H9 (cell line): ENCODE measurements at regions not wholly inside any gene's neighbourhood (a gene's known extent, or its start where the extent isn't known, plus 50 kb on each side); places are given as distances from the start of the nearest gene placed in this dataset.

Experiments used
- DNase-seq: peaks from one replicate; pipeline ENCODE4 v3.0.0-alpha.2; 2017
- H2AFZ ChIP-seq: one replicate; pipeline ENCODE4 v1.6.1; 2013; ENCODE audit warnings: mild to moderate bottlenecking, low read length, control low read depth, moderate library complexity
- H2AK5ac ChIP-seq: 2 replicates; pipeline ENCODE4 v1.6.1; 2013; ENCODE audit warnings: low read length, control low read depth, mixed read lengths; ENCODE audit not compliant: insufficient read length
- H2BK120ac ChIP-seq: one replicate; pipeline ENCODE4 v1.6.1; 2013; ENCODE audit warnings: low read depth, mild to moderate bottlenecking, low read length, control low read depth, inconsistent platforms; ENCODE audit not compliant: poor library complexity, severe bottlenecking
- H2BK12ac ChIP-seq: 2 replicates; pipeline ENCODE4 v1.6.1; 2013; ENCODE audit warnings: low read length, control low read depth, mixed read lengths, low read depth; ENCODE audit not compliant: insufficient read length
- H2BK15ac ChIP-seq: 2 replicates; pipeline ENCODE4 v1.6.1; 2013; ENCODE audit warnings: low read depth, low read length, control low read depth
- H2BK20ac ChIP-seq: one replicate; pipeline ENCODE4 v1.6.1; 2013; ENCODE audit warnings: low read depth, mild to moderate bottlenecking, low read length, control low read depth, inconsistent platforms; ENCODE audit not compliant: poor library complexity, severe bottlenecking
- H2BK5ac ChIP-seq: 2 replicates; pipeline ENCODE4 v1.6.1; 2013; ENCODE audit warnings: low read length, control low read depth, mixed read lengths; ENCODE audit not compliant: insufficient read length
- H3K14ac ChIP-seq: 2 replicates; pipeline ENCODE4 v1.6.1; 2013; ENCODE audit warnings: low read length, control low read depth; ENCODE audit not compliant: insufficient read depth
- H3K18ac ChIP-seq: 2 replicates; pipeline ENCODE4 v1.6.1; 2013; ENCODE audit warnings: low read depth, mild to moderate bottlenecking, mixed read lengths, low read length, control low read depth; ENCODE audit not compliant: insufficient read length
- H3K23ac ChIP-seq: 2 replicates; pipeline ENCODE4 v1.6.1; 2013; ENCODE audit warnings: low read length, control low read depth, mixed read lengths, low read depth; ENCODE audit not compliant: insufficient read length
- H3K23me2 ChIP-seq: 2 replicates; pipeline ENCODE4 v1.6.1; 2013; ENCODE audit warnings: low read depth, mild to moderate bottlenecking, mixed read lengths, low read length, control low read depth; ENCODE audit not compliant: insufficient read length, poor library complexity, severe bottlenecking
- H3K27ac ChIP-seq: 2 replicates; pipeline ENCODE4 v1.5.1; 2013; ENCODE audit warnings: low read length, control low read depth, mixed read lengths, low read depth; ENCODE audit not compliant: insufficient read length
- H3K27me3 ChIP-seq: 2 replicates; pipeline ENCODE4 v1.6.1; 2013; ENCODE audit warnings: low read length, control low read depth, inconsistent platforms; ENCODE audit not compliant: insufficient read depth
- H3K4ac ChIP-seq: 2 replicates; pipeline ENCODE4 v1.6.1; 2013; ENCODE audit warnings: low read depth, mild to moderate bottlenecking, control low read depth, inconsistent platforms, low read length, moderate library complexity
- H3K4me1 ChIP-seq: 2 replicates; pipeline ENCODE4 v1.6.1; 2013; ENCODE audit warnings: low read length, control low read depth, inconsistent platforms; ENCODE audit not compliant: insufficient read depth
- H3K4me2 ChIP-seq: 2 replicates; pipeline ENCODE4 v1.6.1; 2013; ENCODE audit warnings: low read length, control low read depth, mixed read lengths; ENCODE audit not compliant: insufficient read length, insufficient read depth
- H3K56ac ChIP-seq: 2 replicates; pipeline ENCODE4 v1.6.1; 2013; ENCODE audit warnings: low read depth, mild to moderate bottlenecking, mixed read lengths, low read length, control low read depth; ENCODE audit not compliant: insufficient read length
- H3K79me1 ChIP-seq: 2 replicates; pipeline ENCODE4 v1.6.1; 2013; ENCODE audit warnings: low read depth, mild to moderate bottlenecking, moderate library complexity, low read length, control low read depth, inconsistent platforms; ENCODE audit not compliant: insufficient read depth, poor library complexity, severe bottlenecking
- H3K79me2 ChIP-seq: 2 replicates; pipeline ENCODE4 v1.6.1; 2013; ENCODE audit warnings: low read length, control low read depth, inconsistent platforms; ENCODE audit not compliant: insufficient read depth
- H3K9ac ChIP-seq: 2 replicates; pipeline ENCODE4 v1.6.1; 2013; ENCODE audit warnings: low read length, control low read depth, mixed read lengths; ENCODE audit not compliant: insufficient read length; ENCODE audit errors: extremely low read depth
- H3K9me3 ChIP-seq: one replicate; pipeline ENCODE4 v1.6.1; 2013; ENCODE audit warnings: low read depth, low read length, inconsistent platforms; ENCODE audit not compliant: control insufficient read depth
- H3T11ph ChIP-seq: one replicate; pipeline ENCODE4 v1.6.1; 2013; ENCODE audit warnings: mild to moderate bottlenecking, low read length, control low read depth, inconsistent platforms
- H4K20me1 ChIP-seq: one replicate; pipeline ENCODE4 v1.6.1; 2013; ENCODE audit not compliant: control insufficient read depth, insufficient read length, insufficient read depth
- H4K5ac ChIP-seq: 2 replicates; pipeline ENCODE4 v1.6.1; 2013; ENCODE audit warnings: low read depth, mild to moderate bottlenecking, mixed read lengths, low read length, control low read depth; ENCODE audit not compliant: insufficient read length
- H4K8ac ChIP-seq: replicated peaks from 2 replicates; pipeline ENCODE4 v1.6.1; 2013; ENCODE audit warnings: low read length, control low read depth, mixed read lengths, low read depth; ENCODE audit not compliant: insufficient read length
- H4K91ac ChIP-seq: 2 replicates; pipeline ENCODE4 v1.6.1; 2013; ENCODE audit warnings: low read depth, mild to moderate bottlenecking, moderate library complexity, mixed read lengths, low read length, control low read depth; ENCODE audit not compliant: insufficient read length
- H3K27ac Mint-ChIP-seq, 3 experiments: 2 replicates in 2 of 3; 3 replicates in 1 of 3; pipeline ENCODE4 v1.8.0; 2020 to 2021; ENCODE audit warnings: mixed read lengths in 3 of 3, mild to moderate bottlenecking in 1 of 3, moderate library complexity in 1 of 3
- H3K27me3 Mint-ChIP-seq: 2 replicates; pipeline ENCODE4 v1.8.0; 2021; ENCODE audit warnings: low read depth, mild to moderate bottlenecking, moderate library complexity, mixed read lengths
- H3K36me3 Mint-ChIP-seq, 3 experiments: 2 replicates in 2 of 3; 3 replicates in 1 of 3; pipeline ENCODE4 v1.8.0; 2020 to 2021; ENCODE audit warnings: low read depth in 3 of 3, mixed read lengths in 3 of 3; ENCODE audit not compliant: insufficient read depth in 1 of 3
- H3K4me1 Mint-ChIP-seq, 2 experiments: 2 replicates each; pipeline ENCODE4 v1.8.0; 2020; ENCODE audit warnings: mixed read lengths in 2 of 2
- H3K4me3 Mint-ChIP-seq, 2 experiments: 2 replicates in 1 of 2; 3 replicates in 1 of 2; pipeline ENCODE4 v1.8.0; 2020 to 2021; ENCODE audit warnings: mild to moderate bottlenecking in 2 of 2, mixed read lengths in 2 of 2, moderate library complexity in 1 of 2
- H3K9me3 Mint-ChIP-seq, 2 experiments: 2 replicates in 1 of 2; 3 replicates in 1 of 2; pipeline ENCODE4 v1.8.0; 2020; ENCODE audit warnings: mild to moderate bottlenecking in 2 of 2, mixed read lengths in 2 of 2, moderate library complexity in 1 of 2
- WGBS: extraction: QIAGEN DNeasy Blood & Tissue Kit; methylation state at CpG from one replicate; pipeline ENCODE4 v1.1.7; 2013; ENCODE audit warnings: missing lambda C conversion rate, low lambda C conversion rate, mixed read lengths; ENCODE audit not compliant: insufficient read length; ENCODE audit errors: extremely low coverage; 5-methylcytosine and 5-hydroxymethylcytosine counted together
- TF ChIP-seq, protein P1 (sequence below): fragments of 200-600 bp; sonication (generic); conservative IDR thresholded peaks from 3 replicates; pipeline ENCODE4 v1.8.0; 2021; ENCODE audit warnings: antibody characterized with exemption, mild to moderate bottlenecking

DNA sequence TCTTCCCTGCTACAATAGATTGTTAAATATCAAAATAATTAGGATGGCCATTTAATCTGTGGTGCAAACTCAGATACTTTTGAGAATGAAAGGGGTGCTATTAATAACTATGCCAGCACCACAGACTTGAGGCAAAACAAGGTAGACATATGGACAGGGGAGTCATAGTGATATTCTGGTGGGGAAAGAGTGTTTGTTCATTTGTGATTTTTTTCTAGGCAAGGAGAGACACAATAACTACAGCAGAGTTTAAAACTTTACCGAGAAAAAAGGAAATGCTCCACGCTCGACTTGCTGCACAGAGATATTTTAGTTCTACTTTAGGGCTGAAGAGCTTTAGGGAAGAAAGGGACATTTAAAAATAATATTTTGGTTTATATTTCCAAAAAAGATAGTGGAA is 611.2 kb upstream of the GRM7 start:
- Histone ChIP-seq H2AK5ac (no peak overlapping the region), H3K18ac (no peak overlapping the region), H4K8ac (no peak overlapping the region), H2BK5ac (no peak overlapping the region), H2BK120ac (no peak overlapping the region), H4K91ac (no peak overlapping the region), H3K23me2 (no peaks in the 10 kb centered on the region), H3K9me3 (no peaks in the 10 kb centered on the region), H3K14ac (no peak overlapping the region), H2BK20ac (no peak overlapping the region), H3K56ac (no peak overlapping the region), H3K9ac (no peak overlapping the region), H3K79me1 (no peaks in the 10 kb centered on the region), H3K27ac (no peak overlapping the region), H4K5ac (no peak overlapping the region), H2AFZ (no peak overlapping the region), H2BK12ac (no peak overlapping the region), H3K23ac (no peak overlapping the region), H3K4ac (no peak overlapping the region), H3K4me1 (no peaks in the 10 kb centered on the region), H3T11ph (no peak overlapping the region), H4K20me1 (no peaks in the 10 kb centered on the region), H2BK15ac (no peak overlapping the region), H3K4me2 (no peak overlapping the region), H3K79me2 (no peaks in the 10 kb centered on the region), H3K27me3 (no peaks in the 10 kb centered on the region)
- no peak for DNase-seq
- H3K27ac Mint-ChIP-seq = no peak overlapping the region
- peaks cover 0 to 4% of the 10 kb centered on the region in 2 experiments; a peak in 1 of 4 replicates for H3K4me1 Mint-ChIP-seq
- TF ChIP-seq, protein P1, sequence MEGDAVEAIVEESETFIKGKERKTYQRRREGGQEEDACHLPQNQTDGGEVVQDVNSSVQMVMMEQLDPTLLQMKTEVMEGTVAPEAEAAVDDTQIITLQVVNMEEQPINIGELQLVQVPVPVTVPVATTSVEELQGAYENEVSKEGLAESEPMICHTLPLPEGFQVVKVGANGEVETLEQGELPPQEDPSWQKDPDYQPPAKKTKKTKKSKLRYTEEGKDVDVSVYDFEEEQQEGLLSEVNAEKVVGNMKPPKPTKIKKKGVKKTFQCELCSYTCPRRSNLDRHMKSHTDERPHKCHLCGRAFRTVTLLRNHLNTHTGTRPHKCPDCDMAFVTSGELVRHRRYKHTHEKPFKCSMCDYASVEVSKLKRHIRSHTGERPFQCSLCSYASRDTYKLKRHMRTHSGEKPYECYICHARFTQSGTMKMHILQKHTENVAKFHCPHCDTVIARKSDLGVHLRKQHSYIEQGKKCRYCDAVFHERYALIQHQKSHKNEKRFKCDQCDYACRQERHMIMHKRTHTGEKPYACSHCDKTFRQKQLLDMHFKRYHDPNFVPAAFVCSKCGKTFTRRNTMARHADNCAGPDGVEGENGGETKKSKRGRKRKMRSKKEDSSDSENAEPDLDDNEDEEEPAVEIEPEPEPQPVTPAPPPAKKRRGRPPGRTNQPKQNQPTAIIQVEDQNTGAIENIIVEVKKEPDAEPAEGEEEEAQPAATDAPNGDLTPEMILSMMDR = no peak
- WGBS = no CpG with 5 or more reads among the region's 3 CpGs
- no peaks in the 10 kb centered on the region for H3K27me3 Mint-ChIP-seq
- peaks cover 5 to 7% of the 10 kb centered on the region in 2 experiments for H3K9me3 Mint-ChIP-seq
- peaks cover 0 to 4% (median 2%) of the 10 kb centered on the region in 3 experiments; a peak in 4 of 7 replicates for H3K36me3 Mint-ChIP-seq
- H3K4me3 Mint-ChIP-seq = no peak overlapping the region
